ENCODE measurements at regions not wholly inside any gene's neighbourhood (a gene's known extent, or its start where the extent isn't known, plus 50 kb on each side); places are given as distances from the start of the nearest gene placed in this dataset.

DNA sequence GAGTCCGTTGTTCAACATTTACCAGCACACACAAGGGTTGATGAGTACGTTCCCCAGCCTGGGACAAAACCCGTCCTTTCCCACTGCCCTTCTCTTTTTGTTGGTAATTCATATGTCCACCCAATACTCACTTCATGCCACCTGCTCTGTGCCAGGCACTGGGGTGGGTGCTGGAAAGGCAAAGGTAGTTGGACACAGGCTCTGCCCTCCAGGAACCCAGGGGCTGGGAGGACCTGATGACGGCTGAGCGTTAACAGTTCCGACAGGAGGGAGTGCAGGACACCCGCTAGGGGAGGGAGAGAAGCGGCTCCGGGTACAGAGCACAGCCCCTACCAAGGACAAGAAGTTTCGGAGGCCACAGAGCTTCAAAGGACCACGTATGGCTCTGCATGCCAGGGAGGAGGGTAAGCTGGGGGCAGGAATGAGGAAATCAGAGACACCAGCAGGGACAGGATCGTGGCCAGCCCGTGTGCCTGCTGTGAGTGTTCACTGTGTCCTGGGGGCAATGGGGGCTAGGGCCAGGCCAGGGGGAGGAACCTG lies 134.1 kb upstream of the GPC1 start:
- Histone ChIP-seq H4K8ac (ENCODE audit: extremely low read depth, insufficient read depth, low read length) (no peak overlapping the region; the same call in 1 of the 2 replicates), H4K20me1 (replicated peaks in 1 of 2; ENCODE audit: control insufficient read depth in 1 of 2, insufficient read depth in 2 of 2, low read length in 2 of 2) (no peaks in the 10 kb centered on the region), H3K14ac (ENCODE audit: insufficient read length) (no peak overlapping the region), H2AK5ac (ENCODE audit: low read depth, low read length) (no peak overlapping the region), H3K79me1 (ENCODE audit: low read depth, low read length) (no peaks in the 10 kb centered on the region), H3K9me3 (ENCODE audit: insufficient read depth in 2 of 2, low read depth in 1 of 2, low read length in 1 of 2) (no peaks in the 10 kb centered on the region), H3K23me2 (ENCODE audit: low read depth, low read length) (no peaks in the 10 kb centered on the region), H2BK120ac (replicated peaks; ENCODE audit: low read depth, low read length) (no peak overlapping the region), H3K23ac (ENCODE audit: insufficient read length) (no peak overlapping the region), H2BK5ac (ENCODE audit: low read depth, low read length) (no peak overlapping the region), H3K36me3 (ENCODE audit: control insufficient read depth in 2 of 4, insufficient read depth in 4 of 4, low read length in 3 of 4) (no peaks in the 10 kb centered on the region), H4K91ac (replicated peaks; ENCODE audit: insufficient read length, low read length) (no peak overlapping the region), H3K27ac (ENCODE audit: low read depth, low read length) (no peak overlapping the region), H3K4ac (replicated peaks; ENCODE audit: insufficient read length, low read depth, low read length) (no peak overlapping the region), H3K4me1 (replicated peaks in 1 of 4; ENCODE audit: control insufficient read depth in 3 of 4, insufficient read depth in 4 of 4, low read length in 3 of 4) (peaks cover 0 to 6% (median 0%) of the 10 kb centered on the region in 4 experiments; a peak in 2 of 7 replicates), H3K4me2 (ENCODE audit: insufficient read depth in 1 of 2, low read depth in 2 of 2, low read length in 2 of 2) (no peak overlapping the region), H3K27me3 (replicated peaks in 1 of 4; ENCODE audit: control insufficient read depth in 3 of 4, extremely low read depth in 1 of 4, insufficient read depth in 3 of 4, low read length in 3 of 4) (no peaks in the 10 kb centered on the region), H3K79me2 (ENCODE audit: control insufficient read depth in 1 of 2, insufficient read depth in 2 of 2, low read length in 2 of 2) (no peaks in the 10 kb centered on the region), H2BK12ac (ENCODE audit: low read depth, low read length) (no peak overlapping the region), H3K9ac (replicated peaks in 1 of 4; ENCODE audit: extremely low read depth in 1 of 4, low read depth in 3 of 4, low read length in 3 of 4) (no peak overlapping the region), H3K56ac (replicated peaks; ENCODE audit: insufficient read length, low read depth, low read length) (no peak overlapping the region), H2BK15ac (ENCODE audit: low read length) (no peak overlapping the region), H4K5ac (ENCODE audit: insufficient read length, low read depth, low read length) (no peak overlapping the region), H2AFZ (ENCODE audit: low read length) (no peak overlapping the region), H3K18ac (ENCODE audit: extremely low read depth, low read length) (no peak overlapping the region), H2BK20ac (ENCODE audit: low read length) (no peak overlapping the region), H3K4me3 (ENCODE audit: extremely low read depth in 1 of 4, insufficient read depth in 2 of 4, low read depth in 3 of 4, low read length in 4 of 4) (no peak overlapping the region)
- DNase-seq (ENCODE audit: low read depth in 1 of 2, low spot score in 2 of 2): no peak
- ChIA-PET POLR2A (ENCODE audit: partially characterized antibody) (no interaction called here), CTCF (ENCODE audit: partially characterized antibody) (interaction anchor here (0.7 kb wide), 1 partner anchor 11 kb away, joined by 3 read pairs; no protein-coding TSS in a partner anchor)
- FAIRE-seq: no peak
- 93% methylated on average over 13 of the region's 13 CpGs; no CpG with 5 or more reads in 1 of the 2 experiments for WGBS, 2 experiments (ENCODE audit: extremely low coverage in 1 of 2, insufficient coverage in 1 of 2, insufficient read length in 1 of 2, insufficient replicate concordance in 2 of 2, low coverage in 1 of 2, low lambda C conversion rate in 2 of 2, missing lambda C conversion rate in 1 of 2)
- TF ChIP-seq YY1 (IDR thresholded peaks at IDR 0.05; ENCODE audit: low read depth, low read length) (no peak), SP4 (IDR thresholded peaks at IDR 0.05; ENCODE audit: low read length) (no peak), JUN (IDR thresholded peaks at IDR 0.05; ENCODE audit: low read depth, low read length) (no peak), POLR2AphosphoS5 (IDR thresholded peaks at IDR 0.05; ENCODE audit: low read depth, low read length) (no peak), KDM4A (IDR thresholded peaks at IDR 0.05; ENCODE audit: low read depth, low read length, severe bottlenecking) (no peak), MAFK (IDR thresholded peaks at IDR 0.05; ENCODE audit: low read depth, low read length) (no peak), SAP30 (IDR thresholded peaks at IDR 0.05; ENCODE audit: insufficient read depth, insufficient replicate concordance, low read length) (no peak), EP300 (IDR thresholded peaks at IDR 0.05; ENCODE audit: borderline replicate concordance in 1 of 2, low read depth in 2 of 2, low read length in 2 of 2) (no peak), TBP (IDR thresholded peaks at IDR 0.05; ENCODE audit: low read depth, low read length) (no peak), NANOG (IDR thresholded peaks at IDR 0.05; ENCODE audit: insufficient read depth, low read depth, low read length, poor library complexity, severe bottlenecking) (no peak)
- TF ChIP-seq, protein P1, sequence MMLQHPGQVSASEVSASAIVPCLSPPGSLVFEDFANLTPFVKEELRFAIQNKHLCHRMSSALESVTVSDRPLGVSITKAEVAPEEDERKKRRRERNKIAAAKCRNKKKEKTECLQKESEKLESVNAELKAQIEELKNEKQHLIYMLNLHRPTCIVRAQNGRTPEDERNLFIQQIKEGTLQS (IDR thresholded peaks at IDR 0.05; ENCODE audit: insufficient read depth, low read depth, low read length): no peak
- TF ChIP-seq, protein P2, sequence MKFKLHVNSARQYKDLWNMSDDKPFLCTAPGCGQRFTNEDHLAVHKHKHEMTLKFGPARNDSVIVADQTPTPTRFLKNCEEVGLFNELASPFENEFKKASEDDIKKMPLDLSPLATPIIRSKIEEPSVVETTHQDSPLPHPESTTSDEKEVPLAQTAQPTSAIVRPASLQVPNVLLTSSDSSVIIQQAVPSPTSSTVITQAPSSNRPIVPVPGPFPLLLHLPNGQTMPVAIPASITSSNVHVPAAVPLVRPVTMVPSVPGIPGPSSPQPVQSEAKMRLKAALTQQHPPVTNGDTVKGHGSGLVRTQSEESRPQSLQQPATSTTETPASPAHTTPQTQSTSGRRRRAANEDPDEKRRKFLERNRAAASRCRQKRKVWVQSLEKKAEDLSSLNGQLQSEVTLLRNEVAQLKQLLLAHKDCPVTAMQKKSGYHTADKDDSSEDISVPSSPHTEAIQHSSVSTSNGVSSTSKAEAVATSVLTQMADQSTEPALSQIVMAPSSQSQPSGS (IDR thresholded peaks at IDR 0.05; ENCODE audit: low read length): no peak

Data from H1 (cell line).